Activated CD8-positive, alpha-beta memory T cell treated with anti-CD3 and anti-CD28 coated beads, Interleukin-2, amount 50 U/mL, for 1 hour (primary cell): ENCODE measurements at regions not wholly inside any gene's neighbourhood (a gene's known extent, or its start where the extent isn't known, plus 50 kb on each side); places are given as distances from the start of the nearest gene placed in this dataset.

Source experiments
- DNase-seq: peaks from one replicate; pipeline ENCODE4 v3.0.0-alpha.2; 2020; ENCODE audit errors: extremely low read depth

- no peak for DNase-seq
These were observed 490.0 kb upstream of the HS6ST1 start for GRCh38 chr2:128808462-128809258.

- no peak for DNase-seq
These were observed 490.6 kb upstream of the HS6ST1 start for GRCh38 chr2:128809259-128809636.

- DNase-seq: no peak
These were observed 491.2 kb upstream of the HS6ST1 start for GRCh38 chr2:128809880-128810279.

GRCh38 chr2:128812183-128812940 lies 493.7 kb upstream of the HS6ST1 start:
- no peak for DNase-seq

DNA sequence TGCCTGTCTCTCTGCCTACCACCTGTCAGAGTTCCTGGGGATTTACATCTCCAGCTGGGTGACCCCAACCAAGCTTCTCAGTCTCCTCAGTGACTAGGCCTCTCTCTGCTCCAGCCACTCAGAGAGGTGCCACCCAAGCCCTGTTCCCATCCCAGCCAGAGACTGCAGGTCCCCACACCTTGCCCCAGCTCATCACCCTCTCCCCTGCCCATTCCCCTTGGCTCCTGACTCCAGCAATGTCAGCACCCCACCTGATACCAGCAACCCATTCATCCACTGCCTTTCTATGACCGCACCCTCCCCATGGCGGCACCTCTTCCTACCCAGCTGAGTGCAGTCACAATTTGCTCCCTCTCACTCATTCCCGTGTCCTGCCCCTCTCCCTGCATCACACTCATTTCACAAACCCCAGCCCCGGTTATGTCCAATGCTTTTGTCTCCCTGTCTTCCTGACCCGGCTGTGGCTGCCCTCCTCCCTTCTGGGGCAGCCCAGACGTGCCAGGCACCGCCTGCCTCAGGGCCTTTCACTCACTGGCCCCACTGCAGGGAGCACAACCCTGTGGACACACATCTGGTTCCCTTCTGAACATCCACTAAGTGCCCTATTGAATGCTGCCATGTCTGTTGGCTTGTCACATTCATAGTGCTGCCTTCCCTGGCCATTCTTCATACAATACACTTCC lies 494.8 kb upstream of the HS6ST1 start:
- no peak for DNase-seq

GRCh38 chr2:128815248-128815647 lies 496.6 kb upstream of the HS6ST1 start:
- DNase-seq: no peak

DNA sequence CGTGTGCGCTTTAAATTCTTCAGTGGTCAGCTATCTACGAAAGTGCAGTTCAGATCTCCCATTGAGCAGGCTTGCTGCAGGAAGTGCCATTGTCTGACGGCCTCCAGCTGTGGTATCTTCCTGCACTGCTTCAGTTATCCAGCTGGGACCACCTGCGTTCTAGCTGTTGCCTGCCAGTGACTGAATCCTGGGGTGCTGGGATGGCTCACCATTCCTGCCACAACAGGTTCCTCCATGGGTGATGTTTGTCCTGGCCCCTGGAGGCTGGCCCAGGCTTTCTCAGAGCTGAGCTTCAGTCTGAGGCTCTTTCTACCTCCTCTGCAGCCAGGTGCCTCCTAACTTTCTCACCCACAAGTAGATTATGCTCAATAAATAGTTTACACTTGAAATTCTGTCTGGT lies 498.5 kb upstream of the HS6ST1 start:
- no peak for DNase-seq

DNA sequence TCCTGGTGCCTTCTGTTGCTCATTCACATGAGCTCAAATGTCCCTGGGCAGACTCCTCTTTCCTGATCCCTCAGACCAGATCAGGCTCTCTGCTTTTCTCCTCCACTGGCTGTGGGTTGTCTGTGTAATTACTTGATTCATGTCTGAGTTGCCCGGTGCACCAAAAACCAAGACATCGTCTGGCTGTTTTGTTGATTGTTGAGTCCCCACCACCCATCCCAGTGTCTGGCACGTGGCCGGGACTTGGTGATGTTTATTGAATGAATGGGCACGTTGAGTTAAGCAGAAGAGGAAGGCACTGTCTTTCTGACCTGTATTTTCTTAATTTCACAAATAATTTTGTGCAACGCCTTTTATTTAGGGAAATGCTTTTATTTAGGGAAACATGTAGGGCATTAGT lies 499.1 kb upstream of the HS6ST1 start:
- DNase-seq: no peak

- no peak for DNase-seq
These were observed 499.6 kb upstream of the HS6ST1 start for GRCh38 chr2:128818248-128818647.

DNA sequence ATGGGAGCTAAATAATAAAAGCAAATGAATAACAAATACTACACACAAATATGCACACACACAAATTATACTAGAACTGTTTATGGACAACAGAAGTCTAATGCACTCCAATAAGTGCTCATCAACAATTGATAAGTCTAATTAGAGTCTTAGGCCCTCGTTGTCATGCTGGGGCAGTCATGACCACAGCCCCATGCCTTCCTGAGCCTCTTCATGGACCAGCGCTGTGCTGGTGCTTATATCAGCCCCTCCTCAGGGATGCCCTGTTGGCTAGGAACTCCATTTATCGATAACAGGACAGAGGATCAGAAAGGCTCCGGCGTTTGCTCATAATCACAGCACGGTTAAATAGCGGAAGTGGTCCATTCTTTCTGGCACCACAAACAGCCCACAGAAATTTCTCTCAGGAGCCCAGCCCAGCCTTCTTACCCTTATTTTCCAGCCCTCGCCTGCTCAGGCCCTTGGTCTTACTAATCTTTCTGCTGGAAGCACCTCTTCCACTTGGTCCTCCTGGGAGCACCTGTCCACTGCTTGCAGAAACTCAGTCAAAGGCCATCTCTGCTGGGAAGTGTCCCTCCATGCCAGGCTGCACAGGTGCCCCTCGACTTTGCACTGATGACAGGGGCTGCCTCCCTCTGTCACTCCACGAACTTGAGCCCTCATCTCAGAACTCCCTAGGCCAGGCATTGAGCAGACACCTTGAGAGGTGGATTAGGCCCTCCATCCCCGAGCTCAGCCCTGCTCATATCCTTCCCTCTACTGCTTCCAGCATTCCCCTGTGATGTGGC lies 500.2 kb upstream of the HS6ST1 start:
- DNase-seq: no peak

GRCh38 chr2:128820452-128820851 lies 501.8 kb upstream of the HS6ST1 start:
- DNase-seq: no peak

DNA sequence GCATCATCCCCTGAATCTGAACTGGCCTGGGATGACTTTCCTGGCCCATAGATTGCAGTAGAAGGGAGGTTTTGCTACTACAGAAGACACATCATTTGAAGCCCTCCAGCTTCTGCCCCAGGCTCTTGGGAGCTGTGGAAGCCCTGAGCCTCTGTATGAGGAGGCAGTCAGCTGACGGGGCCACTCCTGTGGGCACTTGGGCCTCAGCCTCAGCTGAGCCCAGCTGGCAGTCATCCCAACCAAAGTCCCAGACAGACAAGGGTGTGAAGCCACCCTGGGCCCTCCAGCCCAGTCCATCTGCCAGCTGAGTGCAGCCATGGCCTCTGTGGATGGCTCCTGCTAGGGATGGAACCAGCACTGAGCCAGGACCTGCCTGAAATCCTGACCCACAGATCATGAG lies 502.3 kb upstream of the HS6ST1 start:
- DNase-seq: no peak

GRCh38 chr2:128832946-128833663 lies 514.4 kb upstream of the HS6ST1 start:
- DNase-seq: no peak

GRCh38 chr2:128833664-128834027 lies 515.0 kb upstream of the HS6ST1 start:
- DNase-seq: no peak

DNA sequence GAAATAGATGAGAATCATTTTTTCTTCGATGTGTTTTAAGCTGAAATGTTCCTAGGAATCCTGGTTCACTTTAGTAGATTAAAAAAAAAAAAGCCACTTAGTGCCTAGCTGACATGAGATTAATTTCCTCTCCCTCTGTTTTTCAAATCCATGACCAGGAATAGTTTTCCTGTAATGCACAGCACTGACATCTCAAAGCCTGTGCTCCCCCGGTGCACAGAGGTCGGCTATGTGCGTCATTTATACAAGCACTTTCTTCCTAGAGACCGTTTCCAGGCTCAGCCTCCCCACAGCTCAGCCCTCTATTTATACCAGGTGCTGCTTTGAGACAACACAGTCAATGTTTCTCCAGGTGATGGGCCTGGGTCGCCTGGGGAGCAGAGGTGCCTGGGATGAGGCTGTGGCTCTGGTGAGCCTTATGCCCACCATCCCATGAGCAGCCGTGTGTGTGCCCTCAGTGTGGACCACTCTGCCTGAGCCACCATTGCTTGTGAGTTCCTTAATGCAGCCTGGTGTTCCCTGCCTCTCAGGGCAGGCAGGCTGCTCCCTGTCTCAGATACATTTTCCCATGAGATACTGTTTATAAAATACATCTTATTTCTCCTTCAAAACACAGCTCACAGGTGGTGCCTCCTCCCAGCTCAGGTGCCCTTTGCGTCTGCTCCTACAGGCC lies 515.7 kb upstream of the HS6ST1 start:
- no peak for DNase-seq

GRCh38 chr2:128834880-128835252 lies 516.2 kb upstream of the HS6ST1 start:
- DNase-seq: no peak

DNA sequence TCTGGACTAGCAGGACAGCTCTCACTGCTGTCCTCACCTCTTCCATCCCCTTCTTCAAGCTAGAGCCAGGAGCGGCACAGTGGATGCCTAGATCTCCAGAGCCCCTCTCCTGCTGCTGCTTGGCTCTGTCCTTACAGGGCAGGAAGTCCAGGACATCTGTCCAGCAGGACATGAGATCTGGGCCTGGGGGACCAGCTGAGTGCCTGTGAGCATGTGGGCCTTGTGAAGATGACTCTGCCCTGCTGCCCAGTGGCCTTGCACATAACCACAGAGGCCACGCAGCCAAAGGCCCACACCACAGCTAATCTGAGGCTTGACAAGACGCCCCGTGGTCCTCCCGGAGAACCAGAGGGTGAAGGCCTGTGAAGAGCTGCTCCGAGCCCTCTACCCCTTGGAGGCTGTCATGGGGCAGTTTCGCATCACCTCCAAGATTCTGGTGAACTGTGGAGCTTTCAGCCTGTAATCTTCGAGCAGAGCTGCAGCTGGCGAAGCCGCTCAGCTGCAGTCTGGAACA lies 516.7 kb upstream of the HS6ST1 start:
- DNase-seq: no peak

DNA sequence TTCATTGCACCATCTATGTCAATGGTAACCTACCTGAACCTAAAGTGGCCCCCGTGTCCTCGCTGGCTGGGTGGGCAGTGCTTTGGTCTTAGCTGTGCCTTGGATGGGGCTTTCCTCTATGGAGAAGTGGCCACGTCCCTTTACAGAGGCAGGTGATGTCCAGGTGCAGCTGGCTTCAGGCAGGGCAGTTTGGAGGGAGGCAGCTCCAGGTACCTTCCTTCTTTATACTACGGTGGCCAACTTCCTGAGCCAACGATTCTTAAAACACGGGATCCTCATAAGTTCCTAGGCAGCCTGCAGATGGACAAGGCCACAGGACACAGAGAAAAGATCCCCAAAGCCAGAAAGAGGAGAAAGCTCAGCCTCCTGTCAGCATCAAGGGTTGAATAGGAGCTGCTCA lies 517.3 kb upstream of the HS6ST1 start:
- DNase-seq: no peak

DNA sequence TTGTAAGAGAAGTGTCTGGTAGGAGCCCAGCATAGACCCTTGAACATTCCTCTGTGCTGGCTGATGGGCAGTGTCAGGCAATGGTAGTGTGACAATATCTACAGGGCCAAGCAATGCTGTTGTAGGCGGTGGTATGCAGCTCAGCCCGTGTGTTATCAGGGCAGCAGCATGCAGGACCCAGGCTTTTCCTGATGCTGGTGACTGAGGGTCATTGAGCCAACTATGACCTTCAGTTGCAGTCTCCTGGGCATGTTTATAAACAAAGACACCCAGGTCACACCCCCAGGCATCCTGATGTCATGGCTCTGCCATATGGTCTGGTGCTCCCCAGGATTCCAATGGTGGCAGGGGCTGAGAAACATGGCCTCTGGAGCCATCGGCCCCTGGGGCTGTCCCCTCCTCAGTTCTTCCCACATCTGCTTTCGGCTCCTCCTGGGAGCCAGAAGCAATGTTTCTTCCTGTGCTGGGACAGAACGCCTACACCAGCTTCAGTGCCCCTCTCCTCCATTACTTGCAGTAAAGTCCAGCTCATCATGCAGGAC lies 518.0 kb upstream of the HS6ST1 start:
- no peak for DNase-seq

DNA sequence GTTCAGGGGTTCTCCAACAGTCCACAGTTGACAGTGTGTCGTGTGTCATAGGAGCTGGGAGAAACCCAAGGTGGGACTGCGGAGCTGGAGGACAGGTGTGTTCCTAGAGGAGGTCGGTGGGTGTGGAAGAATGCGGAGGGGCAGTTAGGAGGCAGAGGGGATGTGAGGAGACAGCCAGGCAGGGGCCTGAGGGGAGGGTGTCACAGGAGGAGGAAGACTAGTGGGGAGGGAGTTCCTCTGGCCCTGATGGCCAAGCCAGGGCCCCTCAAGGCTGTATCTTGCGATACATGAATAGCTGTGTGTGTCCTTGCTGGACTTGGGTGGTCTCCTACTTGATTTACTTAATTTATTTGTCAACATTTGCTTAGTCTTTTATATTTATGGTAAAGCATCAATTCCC lies 519.6 kb upstream of the HS6ST1 start:
- DNase-seq: no peak
